Jurkat, Clone E6-1 (cell line): ENCODE measurements at regions not wholly inside any gene's neighbourhood (a gene's known extent, or its start where the extent isn't known, plus 50 kb on each side); places are given as distances from the start of the nearest gene placed in this dataset.
A peak's percentile ranks its signal among the peaks of the same experiment; 100 is the strongest.
"Not testable (repeated sequence)": the region's sequence is repeated elsewhere in the genome, so short reads cannot be mapped to it uniquely, and the experiment has no call there.

Experiments used
- DNase-seq: peaks from one replicate; pipeline ENCODE4 v3.0.0-alpha.2; 2011; ENCODE audit warnings: low read depth, low spot score
- H3K4me3 ChIP-seq: 2 replicates; pipeline ENCODE4 v1.5.1; 2011; ENCODE audit warnings: mild to moderate bottlenecking, low read length, control low read depth, moderate library complexity

GRCh38 chr13:31385540-31385939 is 185.8 kb downstream of the B3GLCT start:
- no peak for DNase-seq
- no peak overlapping the region for H3K4me3 ChIP-seq

DNA sequence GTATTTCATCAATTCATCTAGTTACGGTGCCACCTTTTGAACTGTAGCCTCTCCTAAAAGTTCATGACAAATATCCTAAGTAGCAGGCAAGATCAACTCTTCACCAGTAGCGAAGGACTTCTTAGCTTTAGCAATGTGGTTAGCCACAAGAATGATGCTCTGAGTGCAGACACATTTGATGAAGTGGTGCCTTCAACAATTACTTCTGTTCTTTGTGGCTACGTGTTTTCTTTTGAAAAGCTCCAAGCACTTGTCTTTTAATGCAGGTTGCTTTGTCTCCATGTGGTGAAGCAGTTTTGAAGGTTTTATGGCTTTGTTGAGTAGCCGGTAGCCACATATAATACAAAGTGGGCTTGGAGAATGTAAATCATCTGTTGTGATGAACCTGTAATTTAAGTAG is 194.7 kb downstream of the B3GLCT start:
- H3K4me3 ChIP-seq, result no peak overlapping the region
- DNase-seq, result peak; percentile 79

DNA sequence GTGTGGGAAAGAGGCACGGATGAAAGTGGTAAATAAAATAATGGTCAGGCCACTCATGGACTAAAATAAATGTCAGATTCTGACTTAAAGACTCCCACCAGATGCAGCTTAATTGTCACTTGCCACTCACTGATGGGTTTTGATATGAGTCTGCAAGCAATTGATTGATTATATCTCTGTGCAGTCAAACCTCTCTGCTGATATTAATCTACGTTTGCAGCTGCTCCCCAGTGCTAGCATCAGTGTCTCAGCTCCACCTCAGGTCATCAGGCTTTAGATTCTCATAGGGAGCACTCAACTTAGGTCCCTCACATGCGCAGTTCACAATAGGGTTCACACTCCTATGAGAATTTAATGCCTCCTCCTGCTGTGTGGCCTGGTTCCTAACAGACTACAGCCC is 195.3 kb downstream of the B3GLCT start:
- no peak overlapping the region for H3K4me3 ChIP-seq
- no peak for DNase-seq

DNA sequence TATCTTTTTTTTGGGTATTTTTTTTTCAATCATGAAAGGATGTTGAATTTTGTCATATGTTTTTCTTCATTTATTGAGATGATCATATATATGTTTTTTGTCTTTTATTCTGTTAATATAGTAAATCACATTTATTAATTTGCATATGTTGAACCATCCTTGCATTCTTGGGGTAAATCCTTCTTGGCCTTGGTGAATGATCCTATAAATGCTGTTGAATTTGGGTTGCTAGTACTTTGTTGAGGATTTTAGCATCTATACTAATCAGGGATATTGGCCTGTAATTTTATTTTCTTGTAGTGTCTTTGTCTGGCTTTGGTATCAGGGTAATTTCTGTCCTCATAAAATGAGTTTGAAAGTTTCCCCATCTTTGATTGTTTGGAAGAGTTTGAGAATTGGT is 199.9 kb downstream of the B3GLCT start:
- no peak for DNase-seq
- no peak overlapping the region for H3K4me3 ChIP-seq

- H3K4me3 ChIP-seq, DNase-seq: not testable (repeated sequence)
Observed at GRCh38 chr13:31403711-31404110, 203.9 kb downstream of the B3GLCT start.

- no peak overlapping the region for H3K4me3 ChIP-seq
- no peak for DNase-seq
Observed at GRCh38 chr13:31408927-31409326, 209.2 kb downstream of the B3GLCT start.

DNA sequence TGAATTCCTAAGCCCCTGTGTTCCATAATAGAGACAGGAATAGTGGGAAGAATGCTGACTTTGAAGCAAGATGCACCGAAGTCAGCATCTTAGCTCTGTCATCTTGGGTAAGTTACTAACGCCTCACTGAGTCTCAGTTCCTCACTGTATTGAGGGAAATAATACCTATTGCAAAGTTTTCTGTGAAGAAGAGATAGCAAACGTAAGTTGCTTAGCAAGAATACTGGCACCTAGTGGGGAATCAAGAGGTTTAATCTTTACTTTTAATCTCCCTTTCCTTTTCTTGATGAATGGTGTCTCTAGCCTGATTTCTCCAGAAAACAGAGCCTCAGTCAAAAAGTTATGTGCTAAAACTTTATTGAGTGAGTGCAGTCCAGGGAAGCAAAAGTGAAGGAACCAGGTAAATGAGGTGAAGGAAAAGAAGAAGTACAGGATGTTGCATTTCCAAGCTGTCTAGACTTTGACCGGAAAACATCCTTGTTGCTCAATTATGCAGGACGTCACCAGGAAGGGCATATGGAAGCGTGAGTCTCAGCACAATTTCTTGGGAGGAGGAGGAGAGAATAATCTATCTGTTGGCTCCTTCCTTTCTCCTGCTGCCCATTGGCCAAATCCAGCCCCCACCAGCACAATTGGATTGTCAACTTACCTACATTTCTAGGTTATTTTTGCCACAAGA is 210.0 kb downstream of the B3GLCT start:
- DNase-seq, result no peak
- H3K4me3 ChIP-seq, result no peak overlapping the region

GRCh38 chr13:31413516-31413915 is 213.7 kb downstream of the B3GLCT start:
- no peak for DNase-seq
- H3K4me3 ChIP-seq, result no peak overlapping the region

- no peak overlapping the region for H3K4me3 ChIP-seq
- no peak for DNase-seq
Observed at GRCh38 chr13:31416066-31416465, 216.3 kb downstream of the B3GLCT start.

- H3K4me3 ChIP-seq, result no peak overlapping the region
- no peak for DNase-seq
Observed at GRCh38 chr13:31418186-31418585, 218.4 kb downstream of the B3GLCT start.

GRCh38 chr13:31421756-31422155 is 222.0 kb downstream of the B3GLCT start:
- H3K4me3 ChIP-seq, result no peak overlapping the region
- no peak for DNase-seq

- H3K4me3 ChIP-seq, result no peak overlapping the region
- DNase-seq, result peak; percentile 48
Observed at GRCh38 chr13:31424130-31424729, 224.5 kb downstream of the B3GLCT start.

DNA sequence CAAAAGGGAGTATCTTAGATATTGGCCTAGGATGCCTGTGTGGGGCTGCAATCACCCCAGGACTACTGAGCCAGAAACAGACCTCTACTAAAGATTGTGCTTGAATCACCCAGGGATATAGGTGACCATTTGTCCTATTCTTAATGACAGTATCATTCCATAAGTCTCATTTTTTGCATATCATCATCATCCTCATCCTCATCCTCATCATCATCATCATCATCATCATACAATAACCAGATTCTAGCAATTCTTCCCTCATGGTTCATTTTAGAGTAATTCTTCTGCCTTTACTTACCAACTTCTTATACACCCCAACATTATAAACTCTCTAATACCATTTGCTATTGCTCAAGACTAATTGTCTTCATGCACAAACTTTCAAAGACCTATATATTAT is 226.6 kb downstream of the B3GLCT start:
- H3K4me3 ChIP-seq, result no peak overlapping the region

GRCh38 chr13:31427151-31428100 is 227.7 kb downstream of the B3GLCT start:
- no peak for DNase-seq
- H3K4me3 ChIP-seq, result no peak overlapping the region

More for the DNA sequence above, 226.6 kb downstream of the B3GLCT start:
- DNase-seq, result no peak

DNA sequence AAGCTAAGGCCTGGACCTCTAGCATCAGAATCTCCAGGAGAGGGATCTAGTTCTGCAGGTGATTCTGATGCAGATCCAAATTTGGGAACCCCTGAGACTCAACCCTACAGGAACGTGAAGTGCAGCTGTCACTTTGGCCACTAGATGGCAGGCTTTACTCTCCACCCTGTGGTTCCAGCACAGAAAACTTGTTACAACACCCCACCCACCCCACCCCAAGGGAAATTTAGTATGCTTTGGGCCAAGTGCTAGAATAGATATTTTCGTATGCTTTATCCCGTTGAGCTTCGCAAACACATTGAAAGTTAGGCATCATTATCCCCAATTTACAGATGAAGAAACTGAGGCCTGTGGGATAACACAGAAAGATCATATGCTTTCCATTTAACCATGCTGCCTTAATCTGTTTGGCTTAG is 232.0 kb downstream of the B3GLCT start:
- peak; percentile 31 for DNase-seq
- H3K4me3 ChIP-seq, result no peak overlapping the region

GRCh38 chr13:31433207-31433606 is 233.4 kb downstream of the B3GLCT start:
- DNase-seq, result no peak
- H3K4me3 ChIP-seq, result no peak overlapping the region

DNA sequence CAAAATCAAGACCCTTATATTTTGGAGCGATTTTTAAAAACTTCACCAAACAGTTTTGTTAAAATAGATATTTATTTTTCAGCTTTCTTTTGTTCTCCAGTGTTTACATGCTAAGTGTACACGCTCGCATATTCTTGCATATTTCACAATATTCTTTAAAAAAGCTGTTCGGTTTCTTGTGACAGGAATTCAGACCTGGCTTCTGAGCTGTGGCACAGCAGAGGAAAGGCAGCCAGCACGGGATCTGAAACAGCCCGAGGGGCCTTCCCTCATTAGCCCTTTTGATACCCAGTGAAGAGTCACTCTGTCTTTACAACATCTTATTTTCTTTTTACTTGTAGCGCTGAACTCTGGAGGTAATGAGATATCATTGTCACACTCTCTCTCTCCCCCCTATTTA is 234.0 kb downstream of the B3GLCT start:
- no peak overlapping the region for H3K4me3 ChIP-seq
- no peak for DNase-seq

DNA sequence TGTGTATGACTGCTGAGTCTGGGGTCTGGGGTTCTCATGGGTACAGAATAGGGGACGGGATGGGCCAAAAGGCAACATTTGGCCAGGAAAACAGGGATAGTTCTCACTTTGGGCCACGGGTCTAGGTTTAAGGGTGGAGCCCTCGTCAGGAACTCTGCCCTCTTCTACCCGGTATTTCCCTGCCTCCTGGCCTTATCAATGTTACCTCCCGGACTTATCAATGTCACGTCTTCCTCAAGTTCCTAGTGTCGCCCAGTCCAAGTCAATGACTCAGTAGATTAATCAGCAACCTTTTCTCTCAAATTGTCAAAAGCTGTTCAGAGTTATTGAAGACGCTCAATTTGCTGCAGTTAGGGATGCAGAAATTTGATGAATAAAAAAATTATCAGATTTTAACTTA is 234.8 kb downstream of the B3GLCT start:
- DNase-seq, result no peak
- H3K4me3 ChIP-seq, result no peak overlapping the region

DNA sequence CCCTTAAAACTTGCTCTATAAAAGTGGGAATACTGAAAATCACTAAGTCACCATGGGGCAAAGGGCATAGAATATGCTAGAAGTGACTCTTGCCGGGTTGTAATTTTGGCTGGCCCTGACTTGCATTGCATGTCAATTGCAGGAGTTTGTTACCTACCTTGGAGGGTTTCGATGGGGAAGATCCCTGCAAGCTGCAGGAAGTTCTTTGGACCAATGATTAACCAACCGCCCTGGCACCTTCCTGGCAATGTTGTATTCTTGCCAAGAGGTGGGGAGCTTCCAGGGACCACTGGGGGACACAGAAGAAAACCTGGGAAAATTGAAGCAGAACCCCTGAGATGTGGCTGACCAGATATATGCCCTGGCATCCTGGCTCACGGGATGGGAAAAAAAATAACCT is 235.8 kb downstream of the B3GLCT start:
- H3K4me3 ChIP-seq, result no peak overlapping the region
- no peak for DNase-seq

DNA sequence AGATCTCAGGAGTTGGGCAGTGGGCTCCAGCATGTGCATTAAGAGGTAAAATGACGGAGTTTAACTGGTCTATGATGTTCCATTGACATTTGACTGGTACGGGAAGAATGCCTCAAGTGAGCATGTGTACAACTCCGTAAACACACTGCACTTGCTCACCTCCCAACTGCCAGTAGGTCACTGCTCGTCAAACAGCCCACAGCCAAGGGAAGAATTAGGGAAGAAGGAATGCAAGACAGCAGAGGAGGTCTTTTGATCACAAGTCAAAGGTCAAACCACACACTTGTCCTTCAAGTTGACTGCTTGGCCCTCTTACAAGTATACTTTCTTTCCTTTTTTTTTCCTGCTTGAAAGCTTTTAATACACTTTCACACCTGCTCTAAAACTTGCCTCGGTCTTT is 236.7 kb downstream of the B3GLCT start:
- DNase-seq, result no peak
- no peak overlapping the region for H3K4me3 ChIP-seq
